Tibial nerve (tissue), 3 donors: ENCODE measurements at regions not wholly inside any gene's neighbourhood (a gene's known extent, or its start where the extent isn't known, plus 50 kb on each side); places are given as distances from the start of the nearest gene placed in this dataset.

Source experiments
- POLR2A ChIP-seq, 2 donors: fragments of 450-650 bp; IDR thresholded peaks; one replicate each; pipeline ENCODE4 v1.6.1; 2017; ENCODE audit warnings: antibody characterized with exemption in 2 of 2, mild to moderate bottlenecking in 2 of 2, moderate library complexity in 2 of 2
- TF ChIP-seq, protein P1 (sequence below), 5 experiments: fragments of 200-600 bp in 3 of 5; fragments of 450-650 bp in 2 of 5; sonication (generic) in 3 of 5; IDR thresholded peaks; one replicate each; pipeline ENCODE4 v1.5.1; 2016 to 2019; ENCODE audit warnings: antibody characterized with exemption in 5 of 5, mild to moderate bottlenecking in 3 of 5, moderate library complexity in 2 of 5

GRCh38 chr9:81492710-81493447 lies 196.5 kb downstream of the TLE1 start:
- TF ChIP-seq POLR2A (IDR thresholded peaks at IDR 0.05), result no peak
- TF ChIP-seq, protein P1, sequence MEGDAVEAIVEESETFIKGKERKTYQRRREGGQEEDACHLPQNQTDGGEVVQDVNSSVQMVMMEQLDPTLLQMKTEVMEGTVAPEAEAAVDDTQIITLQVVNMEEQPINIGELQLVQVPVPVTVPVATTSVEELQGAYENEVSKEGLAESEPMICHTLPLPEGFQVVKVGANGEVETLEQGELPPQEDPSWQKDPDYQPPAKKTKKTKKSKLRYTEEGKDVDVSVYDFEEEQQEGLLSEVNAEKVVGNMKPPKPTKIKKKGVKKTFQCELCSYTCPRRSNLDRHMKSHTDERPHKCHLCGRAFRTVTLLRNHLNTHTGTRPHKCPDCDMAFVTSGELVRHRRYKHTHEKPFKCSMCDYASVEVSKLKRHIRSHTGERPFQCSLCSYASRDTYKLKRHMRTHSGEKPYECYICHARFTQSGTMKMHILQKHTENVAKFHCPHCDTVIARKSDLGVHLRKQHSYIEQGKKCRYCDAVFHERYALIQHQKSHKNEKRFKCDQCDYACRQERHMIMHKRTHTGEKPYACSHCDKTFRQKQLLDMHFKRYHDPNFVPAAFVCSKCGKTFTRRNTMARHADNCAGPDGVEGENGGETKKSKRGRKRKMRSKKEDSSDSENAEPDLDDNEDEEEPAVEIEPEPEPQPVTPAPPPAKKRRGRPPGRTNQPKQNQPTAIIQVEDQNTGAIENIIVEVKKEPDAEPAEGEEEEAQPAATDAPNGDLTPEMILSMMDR (IDR thresholded peaks at IDR 0.05), result no peak
